HG02763 (cell line): ENCODE measurements at regions not wholly inside any gene's neighbourhood (a gene's known extent, or its start where the extent isn't known, plus 50 kb on each side); places are given as distances from the start of the nearest gene placed in this dataset.
"Not testable (repeated sequence)": the region's sequence is repeated elsewhere in the genome, so short reads cannot be mapped to it uniquely, and the experiment has no call there.

ENCODE experiments used
- ATAC-seq: cut with Tn5 transposase; IDR thresholded peaks from one replicate; pipeline ENCODE4 v1.9.1; 2021; ENCODE audit warnings: mild to moderate bottlenecking, moderate library complexity; ENCODE audit not compliant: unreplicated experiment

GRCh38 chr6:77326029-77326428 is 137.3 kb downstream of the HTR1B start:
- no peak for ATAC-seq

- ATAC-seq = no peak
Observed at GRCh38 chr6:77324866-77325265, 138.4 kb downstream of the HTR1B start.

GRCh38 chr6:77322604-77323003 is 140.7 kb downstream of the HTR1B start:
- ATAC-seq = no peak

- no peak for ATAC-seq
Observed at GRCh38 chr6:77318256-77318655, 145.0 kb downstream of the HTR1B start.

- no peak for ATAC-seq
Observed at GRCh38 chr6:77313595-77313994, 149.7 kb downstream of the HTR1B start.

GRCh38 chr6:77299931-77300330 is 163.4 kb downstream of the HTR1B start:
- no peak for ATAC-seq

GRCh38 chr6:77298283-77298682 is 165.0 kb downstream of the HTR1B start:
- ATAC-seq = no peak

GRCh38 chr6:77292564-77293546 is 170.4 kb downstream of the HTR1B start:
- no peak for ATAC-seq

- no peak for ATAC-seq
Observed at GRCh38 chr6:77290798-77291197, 172.5 kb downstream of the HTR1B start.

- ATAC-seq = no peak
Observed at GRCh38 chr6:77286541-77286940, 176.8 kb downstream of the HTR1B start.

- no peak for ATAC-seq
Observed at GRCh38 chr6:77273929-77274328, 189.4 kb downstream of the HTR1B start.

GRCh38 chr6:77264970-77265369 is 198.3 kb downstream of the HTR1B start:
- ATAC-seq = no peak

- no peak for ATAC-seq
Observed at GRCh38 chr6:77263003-77263402, 200.3 kb downstream of the HTR1B start.

GRCh38 chr6:77251801-77252200 is 211.5 kb downstream of the HTR1B start:
- ATAC-seq = not testable (repeated sequence)

GRCh38 chr6:77249560-77249959 is 213.7 kb downstream of the HTR1B start:
- ATAC-seq = no peak

GRCh38 chr6:77245026-77245425 is 218.3 kb downstream of the HTR1B start:
- ATAC-seq = no peak

- ATAC-seq = no peak
Observed at GRCh38 chr6:77231438-77232305, 231.6 kb downstream of the HTR1B start.

GRCh38 chr6:77228279-77228678 is 235.0 kb downstream of the HTR1B start:
- ATAC-seq = no peak

GRCh38 chr6:77217896-77218295 is 245.4 kb downstream of the HTR1B start:
- ATAC-seq = no peak

- ATAC-seq = no peak
Observed at GRCh38 chr6:77205936-77206335, 257.4 kb downstream of the HTR1B start.

- no peak for ATAC-seq
Observed at GRCh38 chr6:77204555-77204954, 258.7 kb downstream of the HTR1B start.

GRCh38 chr6:77183447-77183846 is 279.8 kb downstream of the HTR1B start:
- ATAC-seq = no peak
